Keratinocyte (primary cell): ENCODE measurements at regions not wholly inside any gene's neighbourhood (a gene's known extent, or its start where the extent isn't known, plus 50 kb on each side); places are given as distances from the start of the nearest gene placed in this dataset.

Experiments
- DNase-seq: peaks from one replicate; pipeline ENCODE4 v3.0.0-alpha.2; 2011; ENCODE audit warnings: low read depth, missing footprints, low spot score
- FAIRE-seq: peaks from 2 replicates; lab custom pipeline; 2011; peaks lifted over from hg19 to GRCh38; lab: Jason Lieb, UNC
- H2AFZ ChIP-seq: 2 replicates; pipeline ENCODE4 v1.6.0; 2012; ENCODE audit warnings: low read length, control low read depth, inconsistent platforms; ENCODE audit not compliant: control insufficient read depth
- H3K27ac ChIP-seq: 2 replicates; pipeline ENCODE4 v1.5.1; 2011; ENCODE audit warnings: low read length; ENCODE audit not compliant: control insufficient read depth, insufficient read depth
- H3K27me3 ChIP-seq: 3 replicates; pipeline ENCODE4 v1.6.0; 2011; ENCODE audit warnings: low read length; ENCODE audit not compliant: control insufficient read depth, insufficient read depth; ENCODE audit errors: extremely low read depth
- H3K36me3 ChIP-seq, 2 experiments: 2 replicates in 1 of 2; 3 replicates in 1 of 2; pipeline ENCODE4 v1.5.1; 2011; ENCODE audit warnings: low read length in 2 of 2, mild to moderate bottlenecking in 1 of 2; ENCODE audit not compliant: control insufficient read depth in 2 of 2, insufficient read depth in 2 of 2; ENCODE audit errors: extremely low read depth in 1 of 2
- H3K4me1 ChIP-seq: 3 replicates; pipeline ENCODE4 v1.5.1; 2011; ENCODE audit warnings: low read length; ENCODE audit not compliant: control insufficient read depth, insufficient read depth; ENCODE audit errors: extremely low read depth
- H3K4me2 ChIP-seq: 3 replicates; pipeline ENCODE4 v1.6.0; 2011; ENCODE audit warnings: low read depth, low read length; ENCODE audit not compliant: control insufficient read depth, insufficient read depth; ENCODE audit errors: extremely low read depth
- H3K4me3 ChIP-seq, 3 experiments: fragments of 200-600 bp in 1 of 3; sonication (generic) in 1 of 3; 2 replicates in 2 of 3; 3 replicates in 1 of 3; pipeline ENCODE4 v1.5.1; 2011 to 2016; ENCODE audit warnings: low read length in 3 of 3, mild to moderate bottlenecking in 3 of 3, control low read depth in 2 of 3, inconsistent platforms in 1 of 3, low read depth in 1 of 3, mixed read lengths in 1 of 3, mixed run types in 1 of 3, moderate library complexity in 1 of 3; ENCODE audit not compliant: control insufficient read depth in 2 of 3, insufficient read depth in 2 of 3; ENCODE audit errors: extremely low read depth in 1 of 3
- H3K79me2 ChIP-seq: 2 replicates; pipeline ENCODE4 v1.6.0; 2012; ENCODE audit warnings: low read length; ENCODE audit not compliant: control insufficient read depth, insufficient read depth
- H3K9ac ChIP-seq: 3 replicates; pipeline ENCODE4 v1.6.0; 2011; ENCODE audit warnings: low read length; ENCODE audit not compliant: control insufficient read depth, insufficient read depth; ENCODE audit errors: extremely low read depth
- H3K9me1 ChIP-seq: 3 replicates; pipeline ENCODE4 v1.6.0; 2011; ENCODE audit warnings: low read length; ENCODE audit not compliant: control insufficient read depth, insufficient read depth; ENCODE audit errors: extremely low read depth
- H3K9me3 ChIP-seq: 2 replicates; pipeline ENCODE4 v1.5.1; 2012; ENCODE audit warnings: low read depth, low read length; ENCODE audit not compliant: control insufficient read depth
- H4K20me1 ChIP-seq: 3 replicates; pipeline ENCODE4 v1.6.0; 2011; ENCODE audit warnings: low read length; ENCODE audit not compliant: control insufficient read depth, insufficient read depth; ENCODE audit errors: extremely low read depth
- CTCF ChIP-seq, 3 experiments: IDR thresholded peaks in 1 of 3; conservative IDR thresholded peaks in 1 of 3; optimal IDR thresholded peaks in 1 of 3; 2 replicates in 2 of 3; 3 replicates in 1 of 3; pipeline versions ENCODE3 to v1.5.1; 2011; ENCODE audit warnings: low read length in 3 of 3, mild to moderate bottlenecking in 3 of 3, moderate library complexity in 2 of 3, control low read depth in 1 of 3, inconsistent platforms in 1 of 3; ENCODE audit not compliant: insufficient read depth in 2 of 3; ENCODE audit errors: extremely low read depth in 1 of 3
- EZH2 ChIP-seq: IDR thresholded peaks from one replicate; pipeline ENCODE4 v1.6.1; 2012; ENCODE audit warnings: inconsistent platforms, mild to moderate bottlenecking, low read length, moderate library complexity
- dilution Hi-C: fragments of 300-500 bp; cut with MboI; formaldehyde crosslinking; loops from one replicate; pipeline ENCODE4 v1.7.0; 2020; ENCODE audit warnings: low sequenced_read_pairs; ENCODE audit not compliant: extremely low pct_ligation_motif_present

GRCh38 chr12:113587720-113588119 is 116.0 kb upstream of the LHX5 start:
- dilution Hi-C loops = no loop called here
- Histone ChIP-seq H3K9me1 (no peaks in the 10 kb centered on the region), H2AFZ (no peak overlapping the region), H3K27ac (no peak overlapping the region), H3K9me3 (no peaks in the 10 kb centered on the region), H3K36me3 (no peaks in the 10 kb centered on the region), H3K4me2 (no peak overlapping the region), H3K27me3 (no peaks in the 10 kb centered on the region), H3K4me3 (no peak overlapping the region), H3K9ac (no peak overlapping the region), H4K20me1 (no peaks in the 10 kb centered on the region), H3K4me1 (no peaks in the 10 kb centered on the region), H3K79me2 (no peaks in the 10 kb centered on the region)
- TF ChIP-seq EZH2 (no peak), CTCF (optimal IDR thresholded peaks at IDR 0.05 in 1 of 3, IDR thresholded peaks at IDR 0.05 in 1 of 3, conservative IDR thresholded peaks at IDR 0.05 in 1 of 3; ENCODE audit: extremely low read depth in 1 of 3, insufficient read depth in 2 of 3, low read length in 3 of 3) (no peak)
- FAIRE-seq (no peak), DNase-seq (no peak)

GRCh38 chr12:113586461-113586860 is 114.8 kb upstream of the LHX5 start:
- TF ChIP-seq CTCF (optimal IDR thresholded peaks at IDR 0.05 in 1 of 3, IDR thresholded peaks at IDR 0.05 in 1 of 3, conservative IDR thresholded peaks at IDR 0.05 in 1 of 3; ENCODE audit: extremely low read depth in 1 of 3, insufficient read depth in 2 of 3, low read length in 3 of 3) = no peak
- TF ChIP-seq EZH2 = no peak
- no peaks in the 10 kb centered on the region for H4K20me1 ChIP-seq
- no peak overlapping the region for H3K4me2 ChIP-seq
- H3K9ac ChIP-seq = no peak overlapping the region
- H3K27ac ChIP-seq = no peak overlapping the region
- no peak overlapping the region for H2AFZ ChIP-seq
- H3K9me1 ChIP-seq = no peaks in the 10 kb centered on the region
- no peaks in the 10 kb centered on the region for H3K79me2 ChIP-seq
- dilution Hi-C loops = no loop called here
- H3K4me1 ChIP-seq = no peaks in the 10 kb centered on the region
- no peak for FAIRE-seq
- DNase-seq = no peak
- H3K27me3 ChIP-seq = no peaks in the 10 kb centered on the region
- no peaks in the 10 kb centered on the region for H3K9me3 ChIP-seq
- H3K36me3 ChIP-seq = no peaks in the 10 kb centered on the region
- no peak overlapping the region for H3K4me3 ChIP-seq
